ENCODE measurements at regions not wholly inside any gene's neighbourhood (a gene's known extent, or its start where the extent isn't known, plus 50 kb on each side); places are given as distances from the start of the nearest gene placed in this dataset.

GRCh38 chr3:83461411-83461810 lies 1497.4 kb upstream of the CADM2 start:
- Histone ChIP-seq H3K9me2 (ENCODE audit: low read depth, low read length) (no peaks in the 10 kb centered on the region), H3K27ac (ENCODE audit: low read depth, low read length, poor library complexity, severe bottlenecking) (no peak overlapping the region), H3K36me3 (ENCODE audit: insufficient read depth, low read length) (no peaks in the 10 kb centered on the region), H3K4me3 (ENCODE audit: low read depth, low read length, poor library complexity, severe bottlenecking) (no peak overlapping the region), H2AFZ (ENCODE audit: low read length) (no peak overlapping the region), H4K20me1 (ENCODE audit: insufficient read depth, low read length) (no peaks in the 10 kb centered on the region), H3K4me2 (ENCODE audit: low read length) (no peak overlapping the region), H3K9me3 (ENCODE audit: low read length) (no peaks in the 10 kb centered on the region), H3K79me2 (ENCODE audit: insufficient read depth, low read length) (no peaks in the 10 kb centered on the region), H3K27me3 (ENCODE audit: insufficient read depth, low read length) (no peaks in the 10 kb centered on the region), H3K4me1 (ENCODE audit: insufficient read depth, low read length, severe bottlenecking) (peaks cover 6% of the 10 kb centered on the region), H3K9ac (ENCODE audit: low read length) (no peak overlapping the region), H3F3A (ENCODE audit: insufficient read depth, low read length) (no peaks in the 10 kb centered on the region)
- TF ChIP-seq EZH2 (IDR thresholded peaks at IDR 0.05; ENCODE audit: borderline replicate concordance, low read length) (no peak), CTCF (IDR thresholded peaks at IDR 0.05; ENCODE audit: low read length) (no peak)

- Histone ChIP-seq H3F3A (ENCODE audit: insufficient read depth, low read length) (no peaks in the 10 kb centered on the region), H3K79me2 (ENCODE audit: insufficient read depth, low read length) (no peaks in the 10 kb centered on the region), H3K9me3 (ENCODE audit: low read length) (0 out of 2 replicates have a peak, but pooled peaks cover 4% of the 10 kb centered on the region), H3K36me3 (ENCODE audit: insufficient read depth, low read length) (no peaks in the 10 kb centered on the region), H3K9ac (ENCODE audit: low read length) (no peak overlapping the region), H3K4me3 (ENCODE audit: low read depth, low read length, poor library complexity, severe bottlenecking) (no peak overlapping the region), H3K4me1 (ENCODE audit: insufficient read depth, low read length, severe bottlenecking) (no peaks in the 10 kb centered on the region), H3K4me2 (ENCODE audit: low read length) (no peak overlapping the region), H4K20me1 (ENCODE audit: insufficient read depth, low read length) (no peaks in the 10 kb centered on the region), H3K27me3 (ENCODE audit: insufficient read depth, low read length) (no peaks in the 10 kb centered on the region), H3K9me2 (ENCODE audit: low read depth, low read length) (no peaks in the 10 kb centered on the region), H3K27ac (ENCODE audit: low read depth, low read length, poor library complexity, severe bottlenecking) (no peak overlapping the region), H2AFZ (ENCODE audit: low read length) (no peak overlapping the region; the same call in 1 of the 2 replicates)
- TF ChIP-seq EZH2 (IDR thresholded peaks at IDR 0.05; ENCODE audit: borderline replicate concordance, low read length): no peak
- no peak for TF ChIP-seq CTCF (IDR thresholded peaks at IDR 0.05; ENCODE audit: low read length)
These were observed 1481.2 kb upstream of the CADM2 start for GRCh38 chr3:83477563-83477962.

- TF ChIP-seq CTCF (IDR thresholded peaks at IDR 0.05; ENCODE audit: low read length): no peak
- no peak for TF ChIP-seq EZH2 (IDR thresholded peaks at IDR 0.05; ENCODE audit: borderline replicate concordance, low read length)
- no peaks in the 10 kb centered on the region for H3K27me3 ChIP-seq (ENCODE audit: insufficient read depth, low read length)
- 0 out of 2 replicates have a peak, but pooled peaks cover 5% of the 10 kb centered on the region for H3F3A ChIP-seq (ENCODE audit: insufficient read depth, low read length)
- no peak overlapping the region for H3K27ac ChIP-seq (ENCODE audit: low read depth, low read length, poor library complexity, severe bottlenecking)
- no peaks in the 10 kb centered on the region for H3K79me2 ChIP-seq (ENCODE audit: insufficient read depth, low read length)
- H3K9me3 ChIP-seq (ENCODE audit: low read length): no peaks in the 10 kb centered on the region
- no peak overlapping the region for H3K4me3 ChIP-seq (ENCODE audit: low read depth, low read length, poor library complexity, severe bottlenecking)
- no peaks in the 10 kb centered on the region for H3K4me1 ChIP-seq (ENCODE audit: insufficient read depth, low read length, severe bottlenecking)
- no peak overlapping the region for H3K4me2 ChIP-seq (ENCODE audit: low read length)
- no peaks in the 10 kb centered on the region for H3K9me2 ChIP-seq (ENCODE audit: low read depth, low read length)
- H3K36me3 ChIP-seq (ENCODE audit: insufficient read depth, low read length): no peaks in the 10 kb centered on the region
- H4K20me1 ChIP-seq (ENCODE audit: insufficient read depth, low read length): no peaks in the 10 kb centered on the region
- no peak overlapping the region for H3K9ac ChIP-seq (ENCODE audit: low read length)
- peak overlapping the region; percentile 70; the same call in 1 of the 2 replicates for H2AFZ ChIP-seq (ENCODE audit: low read length)
These were observed 1476.3 kb upstream of the CADM2 start for GRCh38 chr3:83482402-83483070.

Measured in OCI-LY1 (cell line).